RWPE2 (cell line): ENCODE measurements at regions not wholly inside any gene's neighbourhood (a gene's known extent, or its start where the extent isn't known, plus 50 kb on each side); places are given as distances from the start of the nearest gene placed in this dataset.

Experiments used
- ATAC-seq: fragments of 200-7000 bp; cut with Tn5 transposase; 3 replicates; pipeline ENCODE4 v1.9.1; 2021; ENCODE audit warnings: low read depth
- DNase-seq: peaks from one replicate; pipeline ENCODE4 v3.0.0-alpha.2; 2020; ENCODE audit warnings: low spot score
- H3K27ac ChIP-seq: fragments of 450-650 bp; 2 replicates; pipeline ENCODE4 v1.5.1; 2017; ENCODE audit warnings: mild to moderate bottlenecking; ENCODE audit not compliant: poor library complexity, severe bottlenecking
- H3K27me3 ChIP-seq: fragments of 250-450 bp; sonication (Bioruptor Pico); 2 replicates; pipeline ENCODE4 v1.5.1; 2021; ENCODE audit warnings: mild to moderate bottlenecking, moderate library complexity; ENCODE audit not compliant: insufficient read depth, poor library complexity, severe bottlenecking
- H3K36me3 ChIP-seq: fragments of 250-450 bp; sonication (Bioruptor Pico); 2 replicates; pipeline ENCODE4 v1.5.1; 2020; ENCODE audit warnings: low read depth, mild to moderate bottlenecking, moderate library complexity
- H3K4me1 ChIP-seq: fragments of 250-450 bp; sonication (Bioruptor Pico); 2 replicates; pipeline ENCODE4 v1.5.1; 2021; ENCODE audit warnings: mild to moderate bottlenecking, moderate library complexity; ENCODE audit not compliant: insufficient read depth, poor library complexity, severe bottlenecking
- H3K4me3 ChIP-seq: fragments of 250-450 bp; sonication (Bioruptor Pico); 2 replicates; pipeline ENCODE4 v1.5.1; 2021; ENCODE audit warnings: mild to moderate bottlenecking, moderate library complexity; ENCODE audit not compliant: severe bottlenecking
- H3K9me3 ChIP-seq: fragments of 250-450 bp; sonication (Bioruptor Pico); 2 replicates; pipeline ENCODE4 v1.5.1; 2021; ENCODE audit warnings: mild to moderate bottlenecking, moderate library complexity; ENCODE audit not compliant: severe bottlenecking
- TF ChIP-seq, protein P1 (sequence below): fragments of 450-650 bp; IDR thresholded peaks from one replicate; pipeline ENCODE4 v1.5.1; 2017; ENCODE audit warnings: mild to moderate bottlenecking, moderate library complexity; ENCODE audit not compliant: poor library complexity, severe bottlenecking

GRCh38 chr2:142314164-142314563 lies 183.3 kb upstream of the LRP1B start:
- Histone ChIP-seq H3K27me3 (no peaks in the 10 kb centered on the region), H3K9me3 (no peaks in the 10 kb centered on the region), H3K36me3 (no peaks in the 10 kb centered on the region), H3K4me1 (no peaks in the 10 kb centered on the region), H3K27ac (no peak overlapping the region), H3K4me3 (no peak overlapping the region)
- DNase-seq, result no peak
- ATAC-seq, result no peak
- TF ChIP-seq, protein P1, sequence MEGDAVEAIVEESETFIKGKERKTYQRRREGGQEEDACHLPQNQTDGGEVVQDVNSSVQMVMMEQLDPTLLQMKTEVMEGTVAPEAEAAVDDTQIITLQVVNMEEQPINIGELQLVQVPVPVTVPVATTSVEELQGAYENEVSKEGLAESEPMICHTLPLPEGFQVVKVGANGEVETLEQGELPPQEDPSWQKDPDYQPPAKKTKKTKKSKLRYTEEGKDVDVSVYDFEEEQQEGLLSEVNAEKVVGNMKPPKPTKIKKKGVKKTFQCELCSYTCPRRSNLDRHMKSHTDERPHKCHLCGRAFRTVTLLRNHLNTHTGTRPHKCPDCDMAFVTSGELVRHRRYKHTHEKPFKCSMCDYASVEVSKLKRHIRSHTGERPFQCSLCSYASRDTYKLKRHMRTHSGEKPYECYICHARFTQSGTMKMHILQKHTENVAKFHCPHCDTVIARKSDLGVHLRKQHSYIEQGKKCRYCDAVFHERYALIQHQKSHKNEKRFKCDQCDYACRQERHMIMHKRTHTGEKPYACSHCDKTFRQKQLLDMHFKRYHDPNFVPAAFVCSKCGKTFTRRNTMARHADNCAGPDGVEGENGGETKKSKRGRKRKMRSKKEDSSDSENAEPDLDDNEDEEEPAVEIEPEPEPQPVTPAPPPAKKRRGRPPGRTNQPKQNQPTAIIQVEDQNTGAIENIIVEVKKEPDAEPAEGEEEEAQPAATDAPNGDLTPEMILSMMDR, result no peak

GRCh38 chr2:142310530-142310929 lies 179.7 kb upstream of the LRP1B start:
- Histone ChIP-seq H3K27me3 (no peaks in the 10 kb centered on the region), H3K27ac (no peak overlapping the region), H3K9me3 (no peaks in the 10 kb centered on the region), H3K4me3 (no peak overlapping the region), H3K36me3 (no peaks in the 10 kb centered on the region), H3K4me1 (peaks cover 12% of the 10 kb centered on the region)
- DNase-seq (no peak), ATAC-seq (no peak)
- TF ChIP-seq, protein P1, result no peak

DNA sequence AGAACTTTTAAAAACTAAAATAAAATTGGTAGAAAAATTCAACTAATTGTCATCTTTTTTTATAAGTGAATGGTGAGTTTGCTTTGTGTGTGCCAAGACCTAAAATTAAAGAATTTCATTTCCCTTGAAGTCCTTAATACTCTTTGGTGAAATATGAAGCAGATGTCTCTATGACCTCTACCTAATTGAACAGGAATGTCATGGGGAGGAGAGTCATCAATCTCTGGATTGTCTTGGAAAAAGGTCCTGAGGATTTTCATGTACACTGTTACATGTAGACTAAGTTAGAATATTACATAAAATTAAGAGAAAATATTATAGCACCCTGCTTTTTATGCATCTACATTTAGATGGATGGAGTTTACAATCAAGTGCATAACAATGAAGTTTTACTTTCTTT lies 177.9 kb upstream of the LRP1B start:
- ATAC-seq (no peak), DNase-seq (no peak)
- H3K36me3 ChIP-seq, result no peaks in the 10 kb centered on the region
- TF ChIP-seq, protein P1, result no peak
- H3K27me3 ChIP-seq, result no peaks in the 10 kb centered on the region
- no peak overlapping the region for H3K4me3 ChIP-seq
- no peaks in the 10 kb centered on the region for H3K9me3 ChIP-seq
- H3K27ac ChIP-seq, result no peak overlapping the region
- H3K4me1 ChIP-seq, result peaks cover 12% of the 10 kb centered on the region

GRCh38 chr2:142307616-142308115 lies 176.8 kb upstream of the LRP1B start:
- Histone ChIP-seq H3K4me3 (no peak overlapping the region), H3K4me1 (peaks cover 12% of the 10 kb centered on the region), H3K36me3 (no peaks in the 10 kb centered on the region), H3K27ac (no peak overlapping the region), H3K27me3 (no peaks in the 10 kb centered on the region), H3K9me3 (no peaks in the 10 kb centered on the region)
- DNase-seq, result no peak
- ATAC-seq, result no peak
- TF ChIP-seq, protein P1, result no peak

DNA sequence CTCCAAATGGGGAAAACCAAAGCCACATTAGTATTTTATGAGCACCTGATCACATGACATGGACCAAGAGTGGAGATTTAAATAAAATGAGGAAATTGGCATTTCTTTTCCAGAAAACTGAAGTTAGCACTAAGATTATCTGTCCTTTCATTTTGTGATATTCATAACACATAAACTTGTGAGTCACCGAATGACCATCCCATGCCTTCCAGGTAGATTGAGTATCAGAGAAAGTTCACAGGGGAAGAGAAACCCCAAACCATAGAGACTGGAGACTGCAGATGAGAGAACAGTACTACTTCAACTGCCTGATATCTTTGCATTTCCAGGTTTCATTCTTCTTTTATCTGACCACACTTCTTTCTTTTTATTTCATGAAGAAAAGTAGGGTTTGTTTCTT lies 176.3 kb upstream of the LRP1B start:
- DNase-seq, result no peak
- TF ChIP-seq, protein P1, result no peak
- Histone ChIP-seq H3K27me3 (no peaks in the 10 kb centered on the region), H3K4me1 (peaks cover 12% of the 10 kb centered on the region), H3K36me3 (no peaks in the 10 kb centered on the region), H3K4me3 (no peak overlapping the region), H3K9me3 (no peaks in the 10 kb centered on the region), H3K27ac (peak overlapping the region; percentile 21)
- ATAC-seq, result no peak
